GM18502 (cell line): ENCODE measurements at regions not wholly inside any gene's neighbourhood (a gene's known extent, or its start where the extent isn't known, plus 50 kb on each side); places are given as distances from the start of the nearest gene placed in this dataset.

Source experiments
- ATAC-seq: cut with Tn5 transposase; IDR thresholded peaks from one replicate; pipeline ENCODE4 v1.9.1; 2021; ENCODE audit warnings: mild to moderate bottlenecking; ENCODE audit not compliant: unreplicated experiment, poor library complexity

- no peak for ATAC-seq
These were observed 338.4 kb upstream of the TRPC7 start for GRCh38 chr5:136703706-136704105.

DNA sequence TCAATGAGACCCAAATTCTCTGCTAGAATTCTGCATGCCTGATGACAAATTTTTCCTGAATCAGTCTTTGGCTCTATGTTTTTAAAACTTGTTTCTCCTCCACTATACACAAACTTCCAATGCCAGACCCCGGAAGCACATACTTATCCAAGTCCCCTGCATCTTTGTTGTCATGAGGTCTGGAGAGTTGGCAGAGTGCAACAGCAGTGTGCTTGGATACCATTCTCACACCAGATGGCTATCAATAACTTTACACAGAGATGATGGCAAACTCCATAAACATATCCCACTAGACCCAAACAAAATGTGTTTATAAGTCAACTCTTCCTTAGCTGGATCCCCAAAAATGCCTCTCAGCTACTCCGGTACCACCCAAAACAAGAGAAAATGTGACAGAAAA, 337.7 kb upstream of the TRPC7 start:
- ATAC-seq: no peak

- no peak for ATAC-seq
These were observed 335.8 kb upstream of the TRPC7 start for GRCh38 chr5:136701191-136701590.

GRCh38 chr5:136699651-136700050, 334.3 kb upstream of the TRPC7 start:
- no peak for ATAC-seq

DNA sequence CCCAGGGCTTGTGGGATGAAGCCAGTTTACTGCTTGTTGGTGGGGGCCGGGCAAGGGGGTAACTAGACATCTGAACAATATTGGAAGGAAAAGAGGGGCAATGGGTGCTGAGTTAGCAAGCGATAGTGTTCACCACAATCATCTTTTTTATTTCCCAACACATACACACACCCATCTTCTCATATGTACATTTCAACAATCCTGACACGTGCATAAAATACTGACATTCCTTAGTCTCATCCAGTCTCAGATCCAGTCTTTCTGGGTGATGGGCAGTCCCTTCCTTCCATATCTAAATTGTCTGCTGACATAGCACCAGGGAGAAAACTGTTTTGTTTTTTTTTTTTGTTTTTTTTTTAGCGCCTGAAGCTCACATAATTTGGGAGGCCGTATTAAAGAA, 333.6 kb upstream of the TRPC7 start:
- ATAC-seq: no peak

DNA sequence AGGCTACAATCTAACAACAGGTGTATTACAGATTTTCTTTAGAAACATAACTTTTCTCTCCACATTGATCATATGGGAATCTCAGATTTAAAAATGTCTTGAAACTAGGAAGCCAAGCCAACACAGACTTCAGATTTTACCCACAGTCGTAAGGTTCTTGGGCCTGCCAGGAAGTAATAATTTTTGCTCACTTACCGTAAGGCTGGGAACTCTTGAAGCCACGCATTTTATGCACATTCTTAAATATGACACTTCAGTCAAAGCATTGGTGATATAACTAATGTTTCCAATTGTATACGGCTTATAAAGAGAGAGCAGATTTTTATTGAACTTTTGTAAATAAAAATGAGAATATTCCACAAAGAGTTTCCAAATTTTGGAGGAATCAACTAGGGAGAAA, 328.9 kb upstream of the TRPC7 start:
- ATAC-seq: no peak

- no peak for ATAC-seq
These were observed 324.2 kb upstream of the TRPC7 start for GRCh38 chr5:136689552-136689951.

- no peak for ATAC-seq
These were observed 321.0 kb upstream of the TRPC7 start for GRCh38 chr5:136686192-136686872.

DNA sequence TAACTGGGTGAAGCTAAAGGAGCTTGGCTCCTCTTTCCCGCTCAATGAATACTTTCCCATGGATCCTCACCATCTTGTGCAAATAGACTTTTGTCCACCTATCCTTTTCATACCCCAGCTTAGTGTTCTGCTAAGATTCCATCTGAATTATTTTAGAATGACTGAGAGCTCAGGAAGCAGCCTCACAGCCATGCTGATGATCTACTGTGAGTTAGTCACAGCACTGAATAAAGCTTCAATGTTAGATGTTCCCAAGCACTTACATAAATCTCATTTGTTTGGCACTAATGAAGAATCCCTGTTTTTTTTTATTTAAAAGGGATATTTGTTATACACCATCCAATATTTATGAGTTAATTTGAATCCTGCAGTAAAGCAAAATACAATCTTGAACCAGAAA, 317.6 kb upstream of the TRPC7 start:
- no peak for ATAC-seq

DNA sequence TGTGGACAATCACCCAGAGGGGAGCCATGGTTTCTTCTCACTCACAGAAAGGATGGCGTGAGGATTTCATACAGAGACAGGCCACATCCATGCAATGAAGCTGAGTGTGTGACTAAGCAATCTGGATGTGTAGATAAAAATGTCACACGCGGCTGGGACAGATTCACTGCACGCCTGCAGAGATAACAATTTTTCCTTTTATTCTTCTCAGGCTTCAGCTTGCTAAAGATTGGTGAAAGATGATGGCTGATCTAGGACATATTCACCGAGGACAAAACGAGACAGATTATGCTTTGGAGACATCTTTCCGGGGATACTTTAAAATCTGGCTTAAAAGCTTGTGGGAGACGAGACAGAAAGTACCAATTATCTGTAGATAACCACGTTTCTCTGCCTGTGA, 313.9 kb upstream of the TRPC7 start:
- no peak for ATAC-seq

GRCh38 chr5:136677217-136677616, 311.9 kb upstream of the TRPC7 start:
- ATAC-seq: no peak

GRCh38 chr5:136676685-136677084, 311.3 kb upstream of the TRPC7 start:
- no peak for ATAC-seq

GRCh38 chr5:136675769-136676168, 310.4 kb upstream of the TRPC7 start:
- ATAC-seq: no peak

DNA sequence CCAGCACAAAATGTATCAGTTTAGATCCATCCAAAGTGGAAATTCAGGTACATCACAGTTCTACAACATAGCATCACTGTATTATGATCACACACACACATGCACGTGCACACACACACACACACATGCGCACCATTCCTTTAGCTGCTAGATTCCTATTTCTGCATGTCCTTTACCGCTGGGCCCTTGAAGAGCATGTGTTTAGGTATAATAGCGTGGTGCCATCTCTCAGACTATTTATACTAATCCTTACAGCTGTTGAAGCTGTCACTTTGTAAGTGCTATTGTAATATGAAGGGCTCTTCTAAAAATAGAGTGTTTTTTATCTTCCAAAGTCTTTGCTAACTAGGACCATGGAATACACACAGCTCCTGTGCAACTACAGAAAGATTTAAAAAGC, 308.8 kb upstream of the TRPC7 start:
- ATAC-seq: no peak

DNA sequence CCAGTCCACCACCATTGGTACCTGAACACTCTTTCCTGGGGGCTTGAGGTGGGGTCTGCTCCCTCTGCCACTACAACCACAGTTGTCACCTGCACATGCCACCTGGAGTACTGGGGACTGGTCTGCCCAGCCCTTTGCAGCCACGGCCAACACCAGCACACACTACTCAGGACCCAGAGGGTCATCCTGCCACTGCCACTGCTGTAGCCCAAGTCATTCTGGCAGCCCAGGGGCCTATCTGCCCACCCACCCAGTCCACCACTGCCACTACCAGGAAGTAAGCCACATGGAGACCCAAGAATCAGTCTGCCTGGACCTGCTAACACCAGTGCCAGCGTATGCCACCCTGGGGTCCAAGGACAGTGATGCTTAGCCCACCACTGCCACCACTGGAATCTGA, 302.4 kb upstream of the TRPC7 start:
- no peak for ATAC-seq

DNA sequence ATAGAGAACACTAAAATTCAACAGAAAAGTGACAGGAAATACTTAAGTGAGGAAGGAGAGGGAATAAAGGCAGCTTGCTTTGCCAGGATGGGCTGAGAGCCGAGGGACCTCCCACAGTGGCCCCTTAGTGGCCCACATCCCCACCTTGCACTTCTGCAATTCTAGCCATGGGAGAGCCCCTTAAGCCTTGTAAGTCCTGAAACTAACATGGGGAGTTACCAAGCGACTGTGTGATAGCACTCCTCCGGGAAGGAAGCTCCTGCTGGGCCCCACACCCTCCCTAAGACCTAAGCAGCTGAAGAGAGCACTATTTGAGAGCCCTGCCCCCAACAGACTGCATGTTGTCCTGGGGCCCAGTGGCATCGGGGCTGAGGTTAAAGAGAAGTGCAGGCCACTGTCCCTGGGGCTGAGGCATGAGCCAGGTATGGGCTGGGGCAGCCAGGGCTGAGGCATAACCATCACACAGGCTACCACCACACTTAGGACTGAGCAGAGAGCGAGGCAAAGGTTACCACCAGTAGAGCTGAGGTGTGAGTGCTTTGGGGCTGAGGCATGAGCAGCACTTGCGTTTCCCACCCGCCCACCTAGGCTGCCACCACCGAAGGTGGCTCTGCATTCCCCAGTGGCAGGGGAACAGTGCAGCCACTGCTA, 301.8 kb upstream of the TRPC7 start:
- ATAC-seq: peak; percentile 85

- no peak for ATAC-seq
These were observed 300.0 kb upstream of the TRPC7 start for GRCh38 chr5:136665331-136665730.

- no peak for ATAC-seq
These were observed 295.7 kb upstream of the TRPC7 start for GRCh38 chr5:136661026-136661425.

DNA sequence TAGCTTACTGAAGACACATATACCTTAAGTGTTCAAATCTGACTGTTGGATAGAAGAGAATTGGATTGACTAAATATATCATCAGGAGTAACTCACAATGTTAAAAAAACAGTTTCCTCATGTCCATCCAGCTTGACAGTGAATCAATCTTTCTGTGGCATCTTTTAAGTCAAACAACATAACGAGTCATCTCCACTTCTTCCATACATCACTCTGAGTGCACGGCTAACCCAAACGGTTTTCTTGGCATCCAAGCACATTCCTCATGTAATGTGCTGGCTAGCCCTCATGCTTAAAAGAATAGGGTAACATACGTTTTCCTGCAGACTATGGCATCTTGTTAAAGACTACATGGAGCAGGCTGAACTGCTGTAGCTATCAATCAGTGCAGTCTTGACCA, 291.5 kb upstream of the TRPC7 start:
- ATAC-seq: no peak

GRCh38 chr5:136655468-136655867, 290.1 kb upstream of the TRPC7 start:
- no peak for ATAC-seq

- no peak for ATAC-seq
These were observed 281.6 kb upstream of the TRPC7 start for GRCh38 chr5:136646915-136647314.

- no peak for ATAC-seq
These were observed 277.6 kb upstream of the TRPC7 start for GRCh38 chr5:136642976-136643375.
